ENCODE measurements at regions not wholly inside any gene's neighbourhood (a gene's known extent, or its start where the extent isn't known, plus 50 kb on each side); places are given as distances from the start of the nearest gene placed in this dataset.

DNA sequence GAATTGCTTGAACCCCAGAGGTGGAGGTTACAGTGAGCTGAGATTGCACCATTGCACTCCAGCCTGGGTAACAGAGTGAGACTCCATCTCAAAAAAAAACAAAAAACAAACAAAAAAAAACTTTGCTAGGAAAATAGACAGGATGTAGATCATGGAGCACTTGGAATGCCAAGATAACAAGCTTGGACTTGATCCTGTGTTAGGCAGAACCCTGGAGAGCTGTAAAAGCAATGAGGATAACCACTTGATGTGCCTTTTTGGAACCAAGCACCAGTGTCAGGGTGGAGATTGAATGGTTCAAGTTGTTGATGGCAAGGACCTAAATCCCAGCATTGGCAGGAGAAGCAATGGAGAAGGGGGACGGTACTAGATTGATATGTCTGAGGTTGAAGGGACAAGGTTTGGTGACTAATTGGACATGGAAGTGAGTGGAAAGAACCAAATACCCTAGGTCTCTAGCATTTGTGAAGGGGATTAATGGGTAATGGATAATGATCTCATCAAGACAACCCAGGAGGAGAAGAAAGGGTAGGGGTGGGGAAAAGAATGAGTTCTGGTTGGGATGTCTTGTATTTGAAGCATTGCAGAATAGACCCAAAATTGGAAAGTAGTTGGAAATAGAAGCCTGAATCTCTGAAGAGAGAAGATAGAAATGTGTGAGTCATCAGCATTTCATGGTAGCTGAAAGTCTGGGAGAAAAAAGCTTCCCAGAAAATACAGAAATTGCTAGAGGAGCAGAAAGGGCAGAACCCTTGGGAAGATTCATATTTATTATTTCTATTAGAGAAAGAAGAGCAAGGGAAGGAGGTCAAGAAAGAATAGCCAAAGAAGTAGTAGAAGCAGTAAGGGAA is 176.7 kb downstream of the NUAK1 start:
- in situ Hi-C loops (cut with MboI; ENCODE audit: low pct_unique_long_range_greater_than_20kb, low sequenced_read_pairs, unreplicated experiment): no loop called here
- DNase-seq (ENCODE audit: low spot score): no peak
- TF ChIP-seq, protein P1, sequence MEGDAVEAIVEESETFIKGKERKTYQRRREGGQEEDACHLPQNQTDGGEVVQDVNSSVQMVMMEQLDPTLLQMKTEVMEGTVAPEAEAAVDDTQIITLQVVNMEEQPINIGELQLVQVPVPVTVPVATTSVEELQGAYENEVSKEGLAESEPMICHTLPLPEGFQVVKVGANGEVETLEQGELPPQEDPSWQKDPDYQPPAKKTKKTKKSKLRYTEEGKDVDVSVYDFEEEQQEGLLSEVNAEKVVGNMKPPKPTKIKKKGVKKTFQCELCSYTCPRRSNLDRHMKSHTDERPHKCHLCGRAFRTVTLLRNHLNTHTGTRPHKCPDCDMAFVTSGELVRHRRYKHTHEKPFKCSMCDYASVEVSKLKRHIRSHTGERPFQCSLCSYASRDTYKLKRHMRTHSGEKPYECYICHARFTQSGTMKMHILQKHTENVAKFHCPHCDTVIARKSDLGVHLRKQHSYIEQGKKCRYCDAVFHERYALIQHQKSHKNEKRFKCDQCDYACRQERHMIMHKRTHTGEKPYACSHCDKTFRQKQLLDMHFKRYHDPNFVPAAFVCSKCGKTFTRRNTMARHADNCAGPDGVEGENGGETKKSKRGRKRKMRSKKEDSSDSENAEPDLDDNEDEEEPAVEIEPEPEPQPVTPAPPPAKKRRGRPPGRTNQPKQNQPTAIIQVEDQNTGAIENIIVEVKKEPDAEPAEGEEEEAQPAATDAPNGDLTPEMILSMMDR (IDR thresholded peaks at IDR 0.05; ENCODE audit: extremely low read depth, insufficient read depth, missing control alignments): no peak

DNA sequence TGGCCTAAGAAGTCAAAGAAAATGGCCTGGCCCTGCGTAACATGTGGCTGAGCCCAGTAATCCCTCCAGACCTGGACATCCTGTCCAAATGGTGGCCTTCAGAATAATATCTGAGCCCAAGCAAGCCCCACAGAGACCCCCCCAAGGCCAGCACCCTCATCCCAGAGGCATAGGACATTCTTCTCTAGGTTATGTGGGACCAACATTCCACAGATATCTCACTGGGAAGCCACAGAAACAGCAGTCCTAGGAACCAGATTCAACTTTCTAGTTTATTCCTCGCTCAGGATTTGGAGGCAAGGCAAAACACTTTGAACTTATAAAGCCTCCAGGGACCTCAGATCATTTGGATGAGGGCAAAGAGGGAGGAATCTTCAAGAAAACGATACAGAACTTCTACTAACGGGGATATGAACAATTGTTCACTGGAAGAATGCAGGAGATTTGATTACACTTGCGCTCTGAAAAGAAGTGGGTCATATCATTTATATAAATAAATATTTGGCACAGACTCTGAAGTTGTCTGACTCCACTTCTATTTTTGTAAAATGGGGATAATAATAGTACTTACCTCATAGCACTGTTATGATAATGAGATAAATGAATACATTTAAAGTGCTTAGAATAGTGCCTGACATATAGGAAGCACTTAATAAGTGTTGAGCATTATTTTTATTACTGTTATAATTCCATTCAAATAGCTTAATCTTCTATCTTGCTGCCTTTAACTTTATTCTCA is 171.5 kb downstream of the NUAK1 start:
- TF ChIP-seq, protein P1 (IDR thresholded peaks at IDR 0.05; ENCODE audit: extremely low read depth, insufficient read depth, missing control alignments): no peak
- in situ Hi-C loops (cut with MboI; ENCODE audit: low pct_unique_long_range_greater_than_20kb, low sequenced_read_pairs, unreplicated experiment): no loop called here
- no peak for DNase-seq (ENCODE audit: low spot score)

DNA sequence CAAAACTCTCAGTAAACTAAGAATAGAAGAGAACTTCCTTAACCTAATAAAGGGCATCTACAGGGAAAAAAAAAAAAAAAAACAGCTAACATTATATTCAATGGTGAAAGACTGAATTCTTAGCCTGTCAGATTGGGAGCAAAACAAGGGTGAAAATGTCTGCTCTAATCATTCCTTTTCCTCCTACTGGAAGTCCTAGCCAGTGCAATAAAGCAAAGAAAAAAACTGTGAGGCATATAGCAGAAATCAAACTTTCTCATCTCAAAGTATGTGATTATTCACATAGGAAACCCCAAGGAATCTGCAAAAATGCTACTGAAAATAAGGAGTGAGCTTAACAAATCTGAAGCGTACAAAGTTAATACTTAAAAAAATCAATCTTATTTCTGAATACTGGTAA is 170.7 kb downstream of the NUAK1 start:
- TF ChIP-seq, protein P1 (IDR thresholded peaks at IDR 0.05; ENCODE audit: extremely low read depth, insufficient read depth, missing control alignments): no peak
- no peak for DNase-seq (ENCODE audit: low spot score)
- in situ Hi-C loops (cut with MboI; ENCODE audit: low pct_unique_long_range_greater_than_20kb, low sequenced_read_pairs, unreplicated experiment): no loop called here

DNA sequence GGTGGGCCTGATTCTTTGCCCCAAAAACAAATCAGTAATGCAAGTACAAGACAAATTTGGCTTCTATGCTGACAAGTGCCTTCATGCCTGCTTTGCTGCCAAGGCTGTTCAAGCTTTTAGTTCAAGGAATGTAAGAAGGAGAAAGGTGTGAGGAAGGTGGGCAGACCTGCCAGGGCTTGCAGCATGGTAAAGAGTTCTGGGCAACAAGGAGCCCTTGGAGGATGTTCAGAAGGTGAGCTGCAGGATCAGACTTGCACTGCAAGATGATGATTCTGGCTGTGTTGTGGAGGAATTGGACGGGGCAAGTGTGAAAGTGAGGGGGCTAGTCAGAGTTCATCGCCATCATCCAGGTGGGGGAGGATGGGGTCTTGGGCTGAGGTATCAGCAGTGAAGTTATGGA is 167.9 kb downstream of the NUAK1 start:
- TF ChIP-seq, protein P1 (IDR thresholded peaks at IDR 0.05; ENCODE audit: extremely low read depth, insufficient read depth, missing control alignments): no peak
- no peak for DNase-seq (ENCODE audit: low spot score)
- in situ Hi-C loops (cut with MboI; ENCODE audit: low pct_unique_long_range_greater_than_20kb, low sequenced_read_pairs, unreplicated experiment): no loop called here

DNA sequence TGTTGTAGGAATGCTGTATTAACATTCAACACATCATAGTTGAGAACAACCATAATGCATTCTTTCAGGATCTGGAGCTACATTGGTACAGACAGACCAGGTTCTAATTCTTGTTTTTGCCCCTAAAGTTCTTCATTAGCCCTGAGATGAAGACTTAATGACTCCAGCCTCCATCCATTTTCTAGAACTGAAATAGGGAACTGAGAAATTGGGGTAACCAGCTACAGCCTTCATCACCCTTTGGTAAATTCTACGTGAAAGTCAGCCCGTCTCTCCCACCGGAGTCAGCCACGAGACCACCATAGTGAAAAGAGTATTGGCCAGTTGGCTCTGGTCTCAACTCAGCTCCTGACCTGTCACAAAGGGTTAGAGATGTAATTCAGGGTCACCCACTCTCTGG is 164.0 kb downstream of the NUAK1 start:
- in situ Hi-C loops (cut with MboI; ENCODE audit: low pct_unique_long_range_greater_than_20kb, low sequenced_read_pairs, unreplicated experiment): no loop called here
- TF ChIP-seq, protein P1 (IDR thresholded peaks at IDR 0.05; ENCODE audit: extremely low read depth, insufficient read depth, missing control alignments): no peak
- DNase-seq (ENCODE audit: low spot score): no peak

DNA sequence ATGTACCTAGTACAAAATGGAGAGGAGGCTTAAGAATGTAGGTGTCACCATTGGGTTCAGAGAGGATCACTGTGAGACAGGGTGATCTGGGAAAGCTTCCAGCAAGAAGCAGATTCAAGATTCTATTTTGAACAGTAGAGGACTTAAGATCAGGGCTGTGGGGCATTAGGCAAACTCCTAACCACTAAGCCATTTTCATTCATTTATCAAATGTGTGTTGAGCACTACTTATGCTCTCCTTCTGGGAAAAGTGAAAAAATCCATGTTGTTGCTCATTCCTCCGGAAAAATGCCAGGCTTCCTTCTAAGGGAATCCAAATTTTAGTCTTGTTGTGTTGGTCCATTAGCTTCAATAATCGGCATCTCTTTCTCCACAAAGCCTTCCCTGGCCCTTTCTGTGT is 163.4 kb downstream of the NUAK1 start:
- DNase-seq (ENCODE audit: low spot score): no peak
- in situ Hi-C loops (cut with MboI; ENCODE audit: low pct_unique_long_range_greater_than_20kb, low sequenced_read_pairs, unreplicated experiment): no loop called here
- TF ChIP-seq, protein P1 (IDR thresholded peaks at IDR 0.05; ENCODE audit: extremely low read depth, insufficient read depth, missing control alignments): no peak

All from GM13977 (cell line).